ENCODE measurements at regions not wholly inside any gene's neighbourhood (a gene's known extent, or its start where the extent isn't known, plus 50 kb on each side); places are given as distances from the start of the nearest gene placed in this dataset.

DNA sequence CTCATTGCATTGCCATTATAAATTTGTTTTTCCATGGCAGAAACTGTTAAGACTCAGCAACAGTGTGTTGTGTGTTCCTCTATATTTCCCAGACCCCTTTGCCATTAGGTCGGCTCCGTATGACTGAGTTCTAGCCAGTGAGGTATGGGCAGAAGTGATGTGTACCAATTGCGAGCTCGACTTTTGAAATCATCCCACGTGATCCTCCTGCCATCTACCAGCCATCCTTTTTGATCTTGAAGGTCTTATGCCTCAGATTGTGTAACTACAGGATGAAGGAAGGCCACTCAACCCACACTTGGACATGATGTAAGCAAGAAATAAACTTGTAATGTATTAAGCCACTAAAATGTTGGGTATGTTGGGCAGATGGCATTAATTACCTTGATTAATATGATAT, 562.3 kb downstream of the PDCD6IP start:
- Histone ChIP-seq H3K9me3 (ENCODE audit: control insufficient read depth, low read length) (no peaks in the 10 kb centered on the region), H3K4me1 (ENCODE audit: control insufficient read depth, insufficient read depth, low read length) (peaks cover 3% of the 10 kb centered on the region), H3K27me3 (ENCODE audit: control insufficient read depth, insufficient read depth, low read length, poor library complexity, severe bottlenecking) (no peaks in the 10 kb centered on the region), H3K27ac (ENCODE audit: insufficient read depth, low read depth, low read length, poor library complexity, severe bottlenecking) (no peak overlapping the region), H3K4me3 (ENCODE audit: insufficient read depth, low read depth, low read length) (no peak overlapping the region), H3K36me3 (ENCODE audit: control insufficient read depth, insufficient read depth, low read length) (no peaks in the 10 kb centered on the region)
- WGBS, 2 experiments: 96 to 97% methylated on average over 5 of the region's 5 CpGs

DNA sequence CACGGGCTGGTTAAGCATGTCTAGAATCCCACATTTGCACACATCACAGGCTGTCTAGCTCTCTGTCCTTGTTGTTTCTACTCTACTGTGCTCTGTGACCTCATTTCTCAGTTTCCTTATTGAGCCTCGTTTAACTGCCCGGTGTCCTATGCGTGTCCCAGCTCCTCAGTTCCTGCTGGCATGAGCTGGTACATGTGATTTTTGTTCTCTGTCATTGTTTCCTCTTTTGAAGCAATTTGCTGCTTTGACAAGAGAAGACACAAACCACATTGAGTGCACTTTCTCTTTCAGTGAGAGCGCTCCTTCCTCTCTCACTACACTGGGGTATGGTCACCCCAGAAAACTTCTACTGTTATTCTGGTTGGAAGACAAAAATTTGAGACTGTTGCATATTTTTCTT, 563.5 kb downstream of the PDCD6IP start:
- Histone ChIP-seq H3K27ac (ENCODE audit: insufficient read depth, low read depth, low read length, poor library complexity, severe bottlenecking) (no peak overlapping the region), H3K36me3 (ENCODE audit: control insufficient read depth, insufficient read depth, low read length) (no peaks in the 10 kb centered on the region), H3K9me3 (ENCODE audit: control insufficient read depth, low read length) (no peaks in the 10 kb centered on the region), H3K4me3 (ENCODE audit: insufficient read depth, low read depth, low read length) (no peak overlapping the region), H3K4me1 (ENCODE audit: control insufficient read depth, insufficient read depth, low read length) (peaks cover 3% of the 10 kb centered on the region), H3K27me3 (ENCODE audit: control insufficient read depth, insufficient read depth, low read length, poor library complexity, severe bottlenecking) (no peaks in the 10 kb centered on the region)
- 93 to 95% methylated on average over 5 of the region's 5 CpGs for WGBS, 2 experiments

DNA sequence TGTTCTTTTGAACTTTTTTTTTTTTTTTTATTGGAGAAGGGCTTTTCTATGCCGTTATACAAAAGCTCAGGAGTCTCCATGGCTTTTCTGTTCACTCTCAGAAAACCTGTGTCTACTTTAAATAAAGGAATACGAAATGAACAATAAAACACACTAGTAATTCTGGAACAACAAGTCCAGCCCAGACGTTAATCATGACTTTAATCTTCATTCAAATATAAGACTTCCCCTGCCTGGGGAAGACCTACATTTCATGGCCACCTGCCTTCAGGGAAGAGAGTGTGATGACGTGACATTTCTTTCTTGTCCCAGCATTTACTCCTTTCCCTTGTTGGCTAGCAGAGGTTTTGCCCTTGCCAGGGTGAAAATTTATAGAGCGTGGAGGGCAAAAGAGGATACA, 564.5 kb downstream of the PDCD6IP start:
- WGBS, 2 experiments: 93 to 94% methylated on average over 5 of the region's 5 CpGs
- Histone ChIP-seq H3K4me3 (ENCODE audit: insufficient read depth, low read depth, low read length) (no peak overlapping the region), H3K27ac (ENCODE audit: insufficient read depth, low read depth, low read length, poor library complexity, severe bottlenecking) (no peak overlapping the region), H3K4me1 (ENCODE audit: control insufficient read depth, insufficient read depth, low read length) (peaks cover 3% of the 10 kb centered on the region), H3K27me3 (ENCODE audit: control insufficient read depth, insufficient read depth, low read length, poor library complexity, severe bottlenecking) (no peaks in the 10 kb centered on the region), H3K36me3 (ENCODE audit: control insufficient read depth, insufficient read depth, low read length) (no peaks in the 10 kb centered on the region), H3K9me3 (ENCODE audit: control insufficient read depth, low read length) (no peaks in the 10 kb centered on the region)

- no peaks in the 10 kb centered on the region for H3K9me3 ChIP-seq (ENCODE audit: control insufficient read depth, low read length)
- H3K36me3 ChIP-seq (ENCODE audit: control insufficient read depth, insufficient read depth, low read length): no peaks in the 10 kb centered on the region
- H3K4me1 ChIP-seq (ENCODE audit: control insufficient read depth, insufficient read depth, low read length): peaks cover 3% of the 10 kb centered on the region
- H3K27me3 ChIP-seq (ENCODE audit: control insufficient read depth, insufficient read depth, low read length, poor library complexity, severe bottlenecking): no peaks in the 10 kb centered on the region
- H3K4me3 ChIP-seq (ENCODE audit: insufficient read depth, low read depth, low read length): no peak overlapping the region
- H3K27ac ChIP-seq (ENCODE audit: insufficient read depth, low read depth, low read length, poor library complexity, severe bottlenecking): no peak overlapping the region
Measured at GRCh38 chr3:34363881-34364280, 565.5 kb downstream of the PDCD6IP start.

GRCh38 chr3:34364335-34364734, 565.9 kb downstream of the PDCD6IP start:
- no peak overlapping the region for H3K27ac ChIP-seq (ENCODE audit: insufficient read depth, low read depth, low read length, poor library complexity, severe bottlenecking)
- no peak overlapping the region for H3K4me3 ChIP-seq (ENCODE audit: insufficient read depth, low read depth, low read length)
- no peaks in the 10 kb centered on the region for H3K27me3 ChIP-seq (ENCODE audit: control insufficient read depth, insufficient read depth, low read length, poor library complexity, severe bottlenecking)
- 50 to 56% methylated on average over 2 of the region's 2 CpGs for WGBS, 2 experiments
- H3K9me3 ChIP-seq (ENCODE audit: control insufficient read depth, low read length): no peaks in the 10 kb centered on the region
- no peaks in the 10 kb centered on the region for H3K36me3 ChIP-seq (ENCODE audit: control insufficient read depth, insufficient read depth, low read length)
- peaks cover 3% of the 10 kb centered on the region for H3K4me1 ChIP-seq (ENCODE audit: control insufficient read depth, insufficient read depth, low read length)

- H3K4me1 ChIP-seq (ENCODE audit: control insufficient read depth, insufficient read depth, low read length): peaks cover 3% of the 10 kb centered on the region
- no peaks in the 10 kb centered on the region for H3K27me3 ChIP-seq (ENCODE audit: control insufficient read depth, insufficient read depth, low read length, poor library complexity, severe bottlenecking)
- no peak overlapping the region for H3K27ac ChIP-seq (ENCODE audit: insufficient read depth, low read depth, low read length, poor library complexity, severe bottlenecking)
- no peaks in the 10 kb centered on the region for H3K36me3 ChIP-seq (ENCODE audit: control insufficient read depth, insufficient read depth, low read length)
- 90 to 93% methylated on average over 3 of the region's 3 CpGs for WGBS, 2 experiments
- no peak overlapping the region for H3K4me3 ChIP-seq (ENCODE audit: insufficient read depth, low read depth, low read length)
- H3K9me3 ChIP-seq (ENCODE audit: control insufficient read depth, low read length): no peaks in the 10 kb centered on the region
Measured at GRCh38 chr3:34365231-34365630, 566.8 kb downstream of the PDCD6IP start.

- Histone ChIP-seq H3K4me3 (ENCODE audit: insufficient read depth, low read depth, low read length) (no peak overlapping the region), H3K27me3 (ENCODE audit: control insufficient read depth, insufficient read depth, low read length, poor library complexity, severe bottlenecking) (no peaks in the 10 kb centered on the region), H3K9me3 (ENCODE audit: control insufficient read depth, low read length) (no peaks in the 10 kb centered on the region), H3K36me3 (ENCODE audit: control insufficient read depth, insufficient read depth, low read length) (no peaks in the 10 kb centered on the region), H3K4me1 (ENCODE audit: control insufficient read depth, insufficient read depth, low read length) (peaks cover 3% of the 10 kb centered on the region), H3K27ac (ENCODE audit: insufficient read depth, low read depth, low read length, poor library complexity, severe bottlenecking) (no peak overlapping the region)
- 86 to 91% methylated on average over 2 of the region's 2 CpGs for WGBS, 2 experiments
Measured at GRCh38 chr3:34365771-34366170, 567.3 kb downstream of the PDCD6IP start.

DNA sequence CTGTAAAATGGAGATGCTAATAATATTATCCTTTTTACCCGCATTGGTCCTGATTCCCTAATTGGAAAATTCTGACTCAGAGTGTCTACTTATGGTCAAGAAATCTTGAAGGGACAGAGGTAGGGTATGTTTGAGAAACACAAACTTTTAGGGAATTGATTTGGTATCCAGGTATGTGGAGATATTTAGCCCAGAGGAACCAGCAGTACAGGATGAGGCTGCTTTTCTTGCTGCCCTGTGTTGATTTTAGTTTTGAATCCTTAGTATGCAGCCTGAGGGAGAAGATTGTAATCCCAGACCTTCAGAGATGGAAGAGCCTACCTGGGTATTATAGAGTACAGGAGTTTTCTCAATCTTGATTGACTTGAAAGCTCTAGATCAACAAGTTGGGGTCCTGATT, 569.1 kb downstream of the PDCD6IP start:
- Histone ChIP-seq H3K9me3 (ENCODE audit: control insufficient read depth, low read length) (no peaks in the 10 kb centered on the region), H3K36me3 (ENCODE audit: control insufficient read depth, insufficient read depth, low read length) (no peaks in the 10 kb centered on the region), H3K4me3 (ENCODE audit: insufficient read depth, low read depth, low read length) (no peak overlapping the region), H3K27me3 (ENCODE audit: control insufficient read depth, insufficient read depth, low read length, poor library complexity, severe bottlenecking) (no peaks in the 10 kb centered on the region), H3K27ac (ENCODE audit: insufficient read depth, low read depth, low read length, poor library complexity, severe bottlenecking) (no peak overlapping the region), H3K4me1 (ENCODE audit: control insufficient read depth, insufficient read depth, low read length) (peaks cover 3% of the 10 kb centered on the region)
- 81 to 89% methylated on average over 1 of the region's 1 CpG for WGBS, 2 experiments

- H3K4me1 ChIP-seq (ENCODE audit: control insufficient read depth, insufficient read depth, low read length): no peaks in the 10 kb centered on the region
- no peaks in the 10 kb centered on the region for H3K9me3 ChIP-seq (ENCODE audit: control insufficient read depth, low read length)
- H3K4me3 ChIP-seq (ENCODE audit: insufficient read depth, low read depth, low read length): no peak overlapping the region
- no peaks in the 10 kb centered on the region for H3K36me3 ChIP-seq (ENCODE audit: control insufficient read depth, insufficient read depth, low read length)
- no peak overlapping the region for H3K27ac ChIP-seq (ENCODE audit: insufficient read depth, low read depth, low read length, poor library complexity, severe bottlenecking)
- H3K27me3 ChIP-seq (ENCODE audit: control insufficient read depth, insufficient read depth, low read length, poor library complexity, severe bottlenecking): no peaks in the 10 kb centered on the region
Measured at GRCh38 chr3:34374521-34374920, 576.1 kb downstream of the PDCD6IP start.

DNA sequence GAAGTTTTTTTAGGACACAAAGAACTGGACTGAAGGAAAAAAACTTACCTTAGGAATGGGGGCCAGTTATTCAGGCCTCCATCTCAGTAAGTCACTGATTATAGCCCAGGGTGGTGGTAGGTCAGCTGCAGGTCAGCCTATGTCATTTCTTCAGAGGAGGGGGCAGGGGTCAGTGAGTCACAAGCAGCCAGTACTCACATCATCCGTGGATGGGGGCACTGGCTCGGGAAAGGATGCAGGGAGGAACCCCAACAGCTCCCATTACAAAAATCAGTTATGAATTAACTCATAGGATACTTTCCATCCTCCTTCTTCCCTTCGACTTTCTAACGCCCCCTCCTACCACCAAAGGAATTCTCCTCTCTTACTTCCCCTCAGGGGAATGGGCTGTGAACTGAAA, 578.3 kb downstream of the PDCD6IP start:
- Histone ChIP-seq H3K27ac (ENCODE audit: insufficient read depth, low read depth, low read length, poor library complexity, severe bottlenecking) (no peak overlapping the region), H3K36me3 (ENCODE audit: control insufficient read depth, insufficient read depth, low read length) (no peaks in the 10 kb centered on the region), H3K4me3 (ENCODE audit: insufficient read depth, low read depth, low read length) (no peak overlapping the region), H3K4me1 (ENCODE audit: control insufficient read depth, insufficient read depth, low read length) (no peaks in the 10 kb centered on the region), H3K9me3 (ENCODE audit: control insufficient read depth, low read length) (no peaks in the 10 kb centered on the region), H3K27me3 (ENCODE audit: control insufficient read depth, insufficient read depth, low read length, poor library complexity, severe bottlenecking) (no peaks in the 10 kb centered on the region)
- WGBS, 2 experiments: 84 to 86% methylated on average over 4 of the region's 4 CpGs

DNA sequence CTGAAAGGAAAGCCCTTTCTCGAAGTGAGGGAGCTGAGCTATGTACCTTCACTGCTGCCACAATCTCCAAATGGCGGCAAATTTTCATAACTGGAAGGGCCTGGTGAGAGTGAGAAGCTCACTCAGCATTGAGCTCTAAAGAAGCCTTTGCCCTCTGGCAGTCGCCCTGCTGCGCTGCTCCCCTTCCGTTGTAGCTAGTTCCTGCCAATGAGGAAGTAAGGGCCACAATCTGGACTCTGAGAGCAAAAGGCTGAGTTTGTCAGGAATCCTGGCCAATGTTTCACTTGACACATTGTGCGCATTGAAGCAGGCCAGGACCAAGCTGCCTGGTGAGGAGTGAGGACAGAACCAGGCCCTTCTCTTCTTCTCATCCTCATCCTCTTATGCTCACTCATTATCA, 579.5 kb downstream of the PDCD6IP start:
- 94 to 95% methylated on average over 6 of the region's 6 CpGs for WGBS, 2 experiments
- Histone ChIP-seq H3K4me3 (ENCODE audit: insufficient read depth, low read depth, low read length) (no peak overlapping the region), H3K9me3 (ENCODE audit: control insufficient read depth, low read length) (no peaks in the 10 kb centered on the region), H3K27ac (ENCODE audit: insufficient read depth, low read depth, low read length, poor library complexity, severe bottlenecking) (no peak overlapping the region), H3K27me3 (ENCODE audit: control insufficient read depth, insufficient read depth, low read length, poor library complexity, severe bottlenecking) (no peaks in the 10 kb centered on the region), H3K4me1 (ENCODE audit: control insufficient read depth, insufficient read depth, low read length) (no peaks in the 10 kb centered on the region), H3K36me3 (ENCODE audit: control insufficient read depth, insufficient read depth, low read length) (no peaks in the 10 kb centered on the region)

All from ectodermal cell (in vitro differentiated cells).